IgD-negative memory B cell (primary cell): ENCODE measurements at regions not wholly inside any gene's neighbourhood (a gene's known extent, or its start where the extent isn't known, plus 50 kb on each side); places are given as distances from the start of the nearest gene placed in this dataset.

Source experiments
- H3K27ac Mint-ChIP-seq, 3 donors: one replicate each; pipeline ENCODE4 v1.8.0; 2020 to 2022; ENCODE audit warnings: mild to moderate bottlenecking in 3 of 3, mixed read lengths in 3 of 3, moderate library complexity in 1 of 3
- H3K27me3 Mint-ChIP-seq: one replicate; pipeline ENCODE4 v1.8.0; 2021; ENCODE audit warnings: mixed read lengths
- H3K36me3 Mint-ChIP-seq: one replicate; pipeline ENCODE4 v1.8.0; 2020; ENCODE audit warnings: mild to moderate bottlenecking, mixed read lengths
- H3K4me1 Mint-ChIP-seq, 3 donors: one replicate each; pipeline ENCODE4 v1.8.0; 2020 to 2022; ENCODE audit warnings: mixed read lengths in 3 of 3, mild to moderate bottlenecking in 1 of 3
- H3K4me3 Mint-ChIP-seq, 4 donors: one replicate each; pipeline ENCODE4 v1.8.0; 2020 to 2022; ENCODE audit warnings: mild to moderate bottlenecking in 4 of 4, mixed read lengths in 4 of 4, moderate library complexity in 3 of 4
- H3K9me3 Mint-ChIP-seq, 3 donors: one replicate each; pipeline ENCODE4 v1.8.0; 2020 to 2021; ENCODE audit warnings: mixed read lengths in 3 of 3, mild to moderate bottlenecking in 1 of 3

DNA sequence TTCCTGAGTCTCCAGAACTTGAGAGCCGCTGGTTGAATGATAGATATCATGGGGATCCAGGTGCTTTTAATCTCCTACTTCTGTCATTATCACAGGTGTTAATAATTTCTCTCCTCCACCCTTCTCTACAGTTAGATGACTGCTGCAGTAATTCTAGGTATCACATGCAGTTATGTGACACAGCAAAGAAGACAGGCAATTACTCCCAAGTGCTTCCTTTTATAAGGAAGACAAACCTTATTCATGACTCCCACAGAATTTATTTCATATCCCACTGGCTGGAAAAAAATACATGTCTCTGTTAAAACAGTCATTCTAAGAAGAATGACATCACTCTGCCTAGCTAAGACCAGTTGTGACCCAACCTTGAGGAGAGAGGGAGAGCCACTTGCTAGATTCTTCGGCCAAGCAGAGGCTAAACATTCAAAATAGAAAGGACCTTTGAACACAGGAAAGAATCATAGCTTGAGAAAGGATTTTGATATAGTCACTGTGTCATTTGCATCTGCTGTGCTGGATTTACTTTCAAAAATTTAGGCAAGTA lies 500.6 kb downstream of the SI start:
- no peaks in the 10 kb centered on the region for H3K9me3 Mint-ChIP-seq
- H3K4me3 Mint-ChIP-seq, result no peak overlapping the region
- no peaks in the 10 kb centered on the region for H3K27me3 Mint-ChIP-seq
- H3K27ac Mint-ChIP-seq, result no peak overlapping the region
- no peaks in the 10 kb centered on the region for H3K4me1 Mint-ChIP-seq
- no peaks in the 10 kb centered on the region for H3K36me3 Mint-ChIP-seq

DNA sequence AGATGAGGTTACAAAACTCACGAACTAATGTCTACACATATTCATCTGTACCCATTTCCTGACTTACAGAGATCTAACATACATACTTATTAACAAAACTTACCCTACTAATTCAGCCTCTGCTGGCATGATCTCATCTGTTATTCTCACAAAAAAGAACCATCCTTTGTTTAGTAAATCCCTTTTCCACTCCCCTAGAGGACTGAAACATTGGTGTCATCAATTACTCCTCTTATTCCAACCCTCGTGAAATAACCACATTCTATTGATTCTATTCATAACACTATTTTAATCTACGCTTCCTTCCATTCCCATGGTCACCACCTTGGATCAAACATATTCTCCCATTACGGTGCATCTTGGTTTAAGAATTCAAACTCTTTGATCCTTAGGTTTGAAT lies 505.9 kb downstream of the SI start:
- no peaks in the 10 kb centered on the region for H3K36me3 Mint-ChIP-seq
- no peaks in the 10 kb centered on the region for H3K4me1 Mint-ChIP-seq
- H3K4me3 Mint-ChIP-seq, result no peak overlapping the region
- no peaks in the 10 kb centered on the region for H3K27me3 Mint-ChIP-seq
- H3K27ac Mint-ChIP-seq, result no peak overlapping the region
- peaks cover under 1 to 5% (median 5%) of the 10 kb centered on the region in 3 donors for H3K9me3 Mint-ChIP-seq

DNA sequence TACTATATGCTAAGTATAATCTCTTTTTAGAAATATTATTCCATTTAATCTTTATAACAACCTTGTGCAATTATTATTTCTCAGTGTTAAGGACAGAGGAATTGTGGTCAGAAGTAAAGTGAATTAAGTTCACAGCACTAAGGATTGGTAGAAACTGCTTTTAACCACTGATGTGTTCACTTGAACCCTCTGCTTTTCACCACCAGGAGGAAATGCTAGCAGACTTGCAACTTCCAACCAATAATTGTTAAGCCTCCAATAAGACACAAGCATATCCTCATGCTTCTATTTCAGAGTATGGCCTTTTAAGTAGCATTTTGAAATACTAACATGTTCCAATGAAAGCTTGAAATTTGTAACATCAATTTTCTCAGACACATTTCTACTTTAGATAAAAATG lies 527.4 kb downstream of the SI start:
- H3K4me3 Mint-ChIP-seq, result no peak overlapping the region
- peaks cover 2 to 4% (median 3%) of the 10 kb centered on the region in 3 donors for H3K9me3 Mint-ChIP-seq
- no peaks in the 10 kb centered on the region for H3K27me3 Mint-ChIP-seq
- H3K27ac Mint-ChIP-seq, result no peak overlapping the region
- no peaks in the 10 kb centered on the region for H3K36me3 Mint-ChIP-seq
- H3K4me1 Mint-ChIP-seq, result no peaks in the 10 kb centered on the region

DNA sequence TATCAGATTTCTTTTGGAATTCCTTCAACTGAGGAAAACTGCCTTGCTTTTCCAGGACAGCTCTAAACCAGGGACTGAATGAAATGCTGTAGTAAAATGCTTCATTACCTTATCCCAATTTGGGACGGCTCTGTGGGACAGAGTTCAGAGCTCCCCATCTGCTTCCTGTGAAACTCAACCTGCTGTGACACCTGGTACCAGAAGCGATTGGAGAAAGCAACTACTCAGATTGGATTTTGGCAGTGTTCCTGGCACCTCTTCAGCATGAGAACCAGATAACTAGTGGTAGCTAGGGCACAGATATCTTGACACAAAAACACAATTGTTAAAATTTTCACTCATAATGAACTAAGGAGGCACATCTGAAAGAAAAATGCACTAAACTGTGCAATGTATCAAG lies 539.1 kb downstream of the SI start:
- H3K4me3 Mint-ChIP-seq, result no peak overlapping the region
- H3K27me3 Mint-ChIP-seq, result no peaks in the 10 kb centered on the region
- no peak overlapping the region for H3K27ac Mint-ChIP-seq
- no peaks in the 10 kb centered on the region for H3K36me3 Mint-ChIP-seq
- no peaks in the 10 kb centered on the region for H3K4me1 Mint-ChIP-seq
- H3K9me3 Mint-ChIP-seq, result peaks cover 0 to 13% (median 2%) of the 10 kb centered on the region in 3 donors

DNA sequence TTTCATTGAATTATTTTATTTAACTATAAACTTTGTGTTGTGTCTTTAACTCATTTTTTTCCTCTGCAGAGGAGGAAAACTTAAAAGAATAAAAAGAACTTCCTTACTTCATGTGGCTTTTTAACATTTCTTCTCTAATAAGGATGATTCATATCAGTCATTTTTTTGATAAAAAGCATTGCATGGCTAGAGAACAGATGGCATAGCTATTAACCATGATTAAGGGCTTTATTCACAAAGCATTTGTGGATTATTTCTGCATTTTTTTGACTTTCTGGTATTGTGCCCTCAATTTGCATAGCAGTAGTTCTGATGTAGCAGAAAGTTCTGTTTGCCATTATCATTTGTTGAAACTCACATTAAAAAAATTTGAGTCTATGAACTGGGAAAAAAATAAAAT lies 540.8 kb downstream of the SI start:
- no peak overlapping the region for H3K4me3 Mint-ChIP-seq
- H3K27ac Mint-ChIP-seq, result no peak overlapping the region
- H3K27me3 Mint-ChIP-seq, result no peaks in the 10 kb centered on the region
- no peaks in the 10 kb centered on the region for H3K36me3 Mint-ChIP-seq
- peaks cover 0 to 13% (median 2%) of the 10 kb centered on the region in 3 donors for H3K9me3 Mint-ChIP-seq
- H3K4me1 Mint-ChIP-seq, result no peaks in the 10 kb centered on the region

DNA sequence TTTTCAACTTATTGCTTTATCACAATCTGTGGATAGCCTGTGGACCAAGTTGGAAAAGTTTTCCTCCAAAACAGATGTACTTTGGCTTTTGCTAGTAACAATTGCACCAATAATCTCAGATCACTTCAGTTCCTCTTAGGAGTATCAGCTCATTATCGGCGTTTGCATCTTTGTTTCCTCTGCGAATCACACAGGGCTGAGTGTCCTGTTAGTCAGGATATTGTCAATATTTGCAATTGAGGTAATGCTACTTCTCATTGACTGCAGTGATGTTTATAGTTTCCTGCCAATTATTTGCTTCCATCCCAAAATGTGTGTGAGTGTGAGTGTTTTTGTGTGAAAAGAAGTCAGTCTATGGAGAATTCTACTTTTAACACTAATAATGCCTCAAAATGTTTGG lies 545.0 kb downstream of the SI start:
- H3K4me3 Mint-ChIP-seq, result no peak overlapping the region
- no peak overlapping the region for H3K27ac Mint-ChIP-seq
- no peaks in the 10 kb centered on the region for H3K4me1 Mint-ChIP-seq
- H3K27me3 Mint-ChIP-seq, result no peaks in the 10 kb centered on the region
- H3K36me3 Mint-ChIP-seq, result no peaks in the 10 kb centered on the region
- H3K9me3 Mint-ChIP-seq, result peaks cover 0 to 5% (median 2%) of the 10 kb centered on the region in 3 donors

DNA sequence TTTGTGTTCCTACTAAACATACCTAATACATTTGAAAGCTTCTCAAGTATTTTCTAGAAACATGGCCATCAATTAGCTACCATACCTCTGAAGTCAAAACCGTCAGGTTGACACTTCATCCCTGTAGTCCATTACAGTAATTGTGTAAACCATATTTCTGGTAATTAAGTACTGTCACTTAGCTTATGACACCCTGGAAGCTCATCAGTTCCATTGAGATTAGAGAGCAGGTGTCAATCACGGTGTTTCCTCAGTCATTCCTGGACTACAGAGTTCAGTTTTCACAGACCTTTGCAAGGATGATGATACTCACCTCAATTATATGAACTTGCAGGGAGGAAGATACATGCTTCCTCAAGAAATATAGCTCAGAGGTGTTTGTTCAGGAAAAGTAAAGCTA lies 552.0 kb downstream of the SI start:
- H3K27me3 Mint-ChIP-seq, result no peaks in the 10 kb centered on the region
- H3K27ac Mint-ChIP-seq, result no peak overlapping the region
- H3K4me1 Mint-ChIP-seq, result no peaks in the 10 kb centered on the region
- H3K36me3 Mint-ChIP-seq, result peaks cover 2% of the 10 kb centered on the region
- no peak overlapping the region for H3K4me3 Mint-ChIP-seq
- H3K9me3 Mint-ChIP-seq, result peaks cover 0 to 9% (median 6%) of the 10 kb centered on the region in 3 donors

DNA sequence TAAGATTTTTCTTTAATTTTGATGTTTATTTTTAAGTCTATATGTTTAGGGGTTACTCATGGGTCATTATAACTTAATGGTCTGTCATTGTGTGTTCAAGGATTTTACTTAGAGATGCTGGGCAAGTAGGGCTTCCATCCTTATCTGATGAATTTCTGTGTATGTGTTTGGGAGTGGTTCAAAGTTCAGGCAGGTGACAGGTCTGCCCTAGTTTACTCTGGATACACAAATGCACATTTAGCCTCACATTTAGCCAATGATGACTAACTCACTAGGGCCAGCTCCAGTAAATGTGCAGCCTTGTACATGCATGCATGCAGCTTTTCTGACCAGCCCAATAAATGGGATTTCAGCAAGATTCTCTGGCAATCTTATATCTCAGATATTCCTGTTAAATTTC lies 554.1 kb downstream of the SI start:
- H3K27ac Mint-ChIP-seq, result no peak overlapping the region
- H3K27me3 Mint-ChIP-seq, result no peaks in the 10 kb centered on the region
- peaks cover 2% of the 10 kb centered on the region for H3K36me3 Mint-ChIP-seq
- no peaks in the 10 kb centered on the region for H3K4me1 Mint-ChIP-seq
- peaks cover 0 to 4% (median 4%) of the 10 kb centered on the region in 3 donors for H3K9me3 Mint-ChIP-seq
- H3K4me3 Mint-ChIP-seq, result no peak overlapping the region

DNA sequence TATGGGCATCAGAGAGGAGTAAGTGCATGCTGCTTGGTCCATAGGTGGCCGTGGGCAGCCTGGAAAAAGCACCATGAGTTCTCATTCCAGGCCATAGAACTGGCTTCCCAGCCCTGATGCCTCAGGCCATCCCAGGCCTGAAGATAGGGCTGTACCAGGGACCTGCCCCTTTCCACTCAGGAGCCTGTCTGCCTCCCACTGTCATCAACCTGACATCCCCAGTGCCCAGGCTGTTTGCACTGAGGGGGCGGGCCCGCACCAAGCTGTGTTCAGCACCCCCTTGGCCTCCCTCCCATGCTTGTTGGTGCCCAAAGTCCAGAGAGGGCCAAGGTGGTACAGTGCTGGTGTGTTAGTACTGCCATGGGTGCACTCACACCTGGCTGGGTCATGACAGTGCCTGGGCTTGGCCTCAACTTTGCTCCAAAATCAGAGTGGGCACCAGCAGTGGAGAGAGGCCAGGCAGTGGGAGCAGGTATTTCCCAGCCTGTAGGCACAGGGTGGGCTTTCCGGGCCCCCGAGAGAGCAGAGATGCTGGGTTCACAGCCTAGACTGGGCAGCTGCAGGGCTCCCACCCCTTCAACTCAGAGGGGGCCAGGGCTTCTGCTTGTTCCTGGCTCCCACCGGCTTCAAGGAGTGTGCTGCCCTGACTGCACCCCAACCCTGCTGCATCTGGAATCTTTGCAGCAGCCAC lies 556.1 kb downstream of the SI start:
- peaks cover 2% of the 10 kb centered on the region for H3K36me3 Mint-ChIP-seq
- no peaks in the 10 kb centered on the region for H3K27me3 Mint-ChIP-seq
- no peak overlapping the region for H3K4me3 Mint-ChIP-seq
- no peaks in the 10 kb centered on the region for H3K4me1 Mint-ChIP-seq
- H3K9me3 Mint-ChIP-seq, result peaks cover 0 to 4% (median 4%) of the 10 kb centered on the region in 3 donors
- no peak overlapping the region for H3K27ac Mint-ChIP-seq

DNA sequence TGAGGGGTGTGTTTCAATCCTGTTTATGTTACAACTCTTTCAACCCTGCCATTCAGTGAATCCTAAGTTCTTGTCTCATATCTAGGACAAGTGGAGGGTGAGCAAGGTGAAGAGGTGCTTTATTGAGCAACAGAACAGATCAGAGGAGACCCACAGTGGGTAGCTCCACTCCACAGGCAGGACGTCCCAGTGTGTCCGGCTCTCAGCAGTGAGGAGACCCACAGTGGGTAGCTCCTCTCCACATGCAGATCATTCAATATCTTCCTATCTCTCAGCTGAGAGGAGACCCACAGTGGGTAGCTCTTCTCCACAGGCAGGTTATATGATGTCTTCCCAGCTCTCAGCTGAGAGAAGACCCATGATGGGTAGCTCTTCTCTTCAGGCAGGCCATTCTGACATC lies 556.7 kb downstream of the SI start:
- H3K4me1 Mint-ChIP-seq, result no peaks in the 10 kb centered on the region
- no peaks in the 10 kb centered on the region for H3K27me3 Mint-ChIP-seq
- H3K27ac Mint-ChIP-seq, result no peak overlapping the region
- H3K4me3 Mint-ChIP-seq, result no peak overlapping the region
- peaks cover 2% of the 10 kb centered on the region for H3K36me3 Mint-ChIP-seq
- H3K9me3 Mint-ChIP-seq, result peaks cover 0 to 4% (median 4%) of the 10 kb centered on the region in 3 donors

DNA sequence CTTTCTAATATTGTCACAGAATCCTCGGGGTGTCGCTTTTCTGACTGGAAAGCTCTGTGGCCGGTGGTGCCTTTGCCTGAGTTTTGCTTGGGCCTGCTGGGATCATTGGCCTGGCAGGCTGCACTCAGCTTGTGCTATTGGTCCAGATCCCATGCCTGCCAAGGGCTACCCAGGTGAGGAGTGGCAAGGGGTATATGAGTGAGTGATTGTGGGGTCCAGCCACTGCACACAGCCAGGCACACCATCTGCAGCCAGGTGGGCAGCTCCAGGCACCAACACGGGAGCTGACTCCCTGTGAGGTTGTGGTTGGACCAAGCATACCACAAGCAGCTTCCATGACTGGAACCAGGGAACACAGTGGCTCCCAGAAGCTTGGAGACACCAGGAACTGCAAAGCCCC lies 557.2 kb downstream of the SI start:
- H3K27ac Mint-ChIP-seq, result no peak overlapping the region
- peaks cover 2% of the 10 kb centered on the region for H3K36me3 Mint-ChIP-seq
- H3K27me3 Mint-ChIP-seq, result no peaks in the 10 kb centered on the region
- H3K4me1 Mint-ChIP-seq, result no peaks in the 10 kb centered on the region
- peaks cover 0 to 4% (median 4%) of the 10 kb centered on the region in 3 donors for H3K9me3 Mint-ChIP-seq
- H3K4me3 Mint-ChIP-seq, result no peak overlapping the region

DNA sequence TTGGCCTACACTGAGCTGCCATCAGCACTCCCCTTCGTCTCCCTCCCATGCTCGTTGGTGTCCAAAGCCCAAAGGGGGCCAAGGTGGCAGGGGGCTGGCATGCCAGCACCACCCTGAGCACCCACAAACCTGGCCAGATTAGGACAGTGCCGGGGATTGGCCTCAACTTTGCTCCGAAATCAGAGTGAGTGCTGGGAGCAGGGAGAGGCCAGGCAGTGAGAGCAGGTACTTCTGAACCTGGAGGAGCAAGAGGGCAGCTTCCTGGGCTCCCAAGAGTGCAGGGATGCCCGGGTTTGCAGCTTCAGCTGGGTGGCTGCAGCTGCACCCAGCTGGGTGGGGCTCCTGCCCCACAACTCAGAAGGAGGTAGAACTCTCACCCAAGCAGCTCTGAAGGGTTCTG lies 563.0 kb downstream of the SI start:
- Mint-ChIP-seq H3K4me3 (no peak overlapping the region), H3K27me3 (no peaks in the 10 kb centered on the region), H3K4me1 (no peaks in the 10 kb centered on the region), H3K9me3 (peaks cover 0 to 7% (median 0%) of the 10 kb centered on the region in 3 donors), H3K27ac (no peak overlapping the region), H3K36me3 (no peaks in the 10 kb centered on the region)

DNA sequence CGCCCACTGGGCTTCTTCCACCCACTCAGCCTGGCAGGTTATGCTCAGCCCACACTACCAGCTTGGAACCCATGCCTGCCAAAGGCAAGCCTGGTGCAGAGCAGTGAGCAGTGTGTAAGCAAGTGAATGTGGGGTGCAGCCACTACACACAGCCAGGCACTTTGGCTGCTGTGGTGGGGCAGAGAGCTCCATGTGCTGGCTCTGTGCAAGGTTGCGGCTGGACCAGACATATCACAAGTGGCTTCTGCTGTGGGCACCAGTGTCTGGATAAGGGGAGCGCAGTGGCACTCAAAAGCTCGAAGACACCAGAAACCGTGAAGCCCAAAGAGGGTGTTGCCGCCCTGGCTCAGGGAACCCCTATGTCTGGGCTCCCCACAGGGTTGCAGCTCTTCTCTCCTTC lies 563.7 kb downstream of the SI start:
- H3K4me1 Mint-ChIP-seq, result no peaks in the 10 kb centered on the region
- no peak overlapping the region for H3K27ac Mint-ChIP-seq
- H3K4me3 Mint-ChIP-seq, result no peak overlapping the region
- H3K9me3 Mint-ChIP-seq, result peaks cover 0 to 7% (median 0%) of the 10 kb centered on the region in 3 donors
- H3K36me3 Mint-ChIP-seq, result no peaks in the 10 kb centered on the region
- no peaks in the 10 kb centered on the region for H3K27me3 Mint-ChIP-seq

DNA sequence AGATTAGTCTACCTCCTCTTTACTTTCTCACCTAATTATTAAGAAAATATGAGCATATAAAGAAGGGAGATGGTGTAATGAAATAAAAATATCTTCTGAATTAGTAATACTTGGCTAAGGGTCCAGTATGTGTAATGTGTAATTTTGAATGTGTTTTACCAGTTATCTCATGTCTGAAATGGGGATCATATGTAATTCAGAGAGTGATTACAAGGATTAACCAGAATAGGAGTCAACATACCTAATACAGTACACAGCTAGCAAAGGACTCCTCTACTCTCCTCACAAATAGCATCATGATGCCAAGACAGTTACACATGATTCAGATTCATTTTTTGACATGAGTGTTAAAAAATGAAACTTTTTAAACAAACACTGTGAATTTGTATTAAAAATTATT lies 570.4 kb downstream of the SI start:
- Mint-ChIP-seq H3K4me1 (no peaks in the 10 kb centered on the region), H3K27ac (no peak overlapping the region), H3K9me3 (peaks cover 2 to 9% (median 5%) of the 10 kb centered on the region in 3 donors), H3K27me3 (no peaks in the 10 kb centered on the region), H3K4me3 (no peak overlapping the region), H3K36me3 (no peaks in the 10 kb centered on the region)

DNA sequence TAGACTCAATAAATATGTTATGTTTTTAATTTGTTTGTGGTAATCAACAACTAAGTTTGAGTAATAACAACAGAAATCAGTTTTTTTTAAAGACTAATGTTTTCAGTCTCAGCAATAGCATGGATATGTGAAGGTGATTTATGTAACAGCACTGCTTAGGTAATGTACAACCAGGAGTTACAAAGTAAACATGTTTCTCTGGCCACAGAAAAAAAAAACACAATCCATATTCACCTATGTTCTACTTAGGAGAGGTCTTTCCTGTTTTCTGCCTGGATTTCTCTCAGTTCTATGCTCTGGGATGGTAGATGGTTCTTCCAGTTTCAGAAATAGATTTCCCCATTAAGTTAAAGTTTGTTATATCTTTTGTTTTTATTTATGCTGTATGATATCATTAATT lies 579.4 kb downstream of the SI start:
- Mint-ChIP-seq H3K9me3 (peaks cover 3 to 9% (median 3%) of the 10 kb centered on the region in 3 donors), H3K27ac (no peak overlapping the region), H3K27me3 (no peaks in the 10 kb centered on the region)

DNA sequence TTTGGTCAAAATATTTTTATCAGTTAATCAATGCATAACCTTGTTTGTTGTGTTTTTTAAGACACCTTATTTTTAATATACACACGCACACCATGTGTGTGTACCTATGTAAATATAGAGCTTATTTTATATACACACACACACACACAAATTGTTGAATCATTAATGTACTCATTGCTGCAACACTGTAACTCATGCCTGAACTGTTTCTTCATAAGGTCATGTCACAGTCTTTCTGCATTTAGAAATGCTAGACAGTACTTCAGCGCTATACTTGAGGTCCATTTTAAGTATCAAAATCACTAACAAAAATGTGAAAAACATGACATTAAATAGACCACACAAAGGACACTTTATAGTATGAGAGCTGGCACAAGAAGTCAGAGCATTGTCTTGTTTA lies 589.4 kb downstream of the SI start:
- peaks cover 0 to 6% (median 3%) of the 10 kb centered on the region in 3 donors for H3K9me3 Mint-ChIP-seq
- H3K4me3 Mint-ChIP-seq, result no peak overlapping the region
- H3K4me1 Mint-ChIP-seq, result no peaks in the 10 kb centered on the region
- H3K36me3 Mint-ChIP-seq, result no peaks in the 10 kb centered on the region
- no peak overlapping the region for H3K27ac Mint-ChIP-seq
- no peaks in the 10 kb centered on the region for H3K27me3 Mint-ChIP-seq

More for the DNA sequence above, 579.4 kb downstream of the SI start:
- Mint-ChIP-seq H3K4me3 (no peak overlapping the region), H3K36me3 (no peaks in the 10 kb centered on the region), H3K4me1 (no peaks in the 10 kb centered on the region)
